ENCODE measurements at regions not wholly inside any gene's neighbourhood (a gene's known extent, or its start where the extent isn't known, plus 50 kb on each side); places are given as distances from the start of the nearest gene placed in this dataset.

- DNase-seq (ENCODE audit: low read depth) = no peak
These were observed 188.3 kb downstream of the GADD45G start for GRCh38 chr9:89793124-89793495.

- DNase-seq (ENCODE audit: low read depth) = no peak
These were observed 188.7 kb downstream of the GADD45G start for GRCh38 chr9:89793551-89793950.

- no peak for DNase-seq (ENCODE audit: low read depth)
These were observed 190.1 kb downstream of the GADD45G start for GRCh38 chr9:89794918-89795317.

- no peak for DNase-seq (ENCODE audit: low read depth)
These were observed 190.9 kb downstream of the GADD45G start for GRCh38 chr9:89795538-89796195.

- DNase-seq (ENCODE audit: low read depth) = no peak
These were observed 191.8 kb downstream of the GADD45G start for GRCh38 chr9:89796606-89797005.

DNA sequence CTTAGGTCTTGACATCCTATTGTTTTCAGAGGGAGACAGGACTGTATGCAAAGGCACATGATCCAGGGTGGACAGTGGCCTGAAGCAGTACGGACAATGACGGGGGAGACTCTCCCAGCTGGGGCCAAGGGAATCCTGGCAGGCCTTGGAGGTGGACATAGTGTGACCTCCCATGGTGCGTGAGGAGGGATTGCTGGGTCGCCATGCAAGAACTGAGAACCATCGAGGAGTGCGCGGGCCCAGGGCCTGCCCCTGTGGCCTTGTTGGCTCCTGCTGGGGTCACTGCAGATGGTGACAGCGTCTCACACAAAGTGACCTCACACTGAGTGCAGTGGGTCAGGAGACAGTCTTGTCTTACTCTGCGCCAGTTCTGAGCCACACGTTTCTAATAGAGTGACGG, 192.4 kb downstream of the GADD45G start:
- DNase-seq (ENCODE audit: low read depth) = no peak

GRCh38 chr9:89797937-89798455, 193.2 kb downstream of the GADD45G start:
- DNase-seq (ENCODE audit: low read depth) = no peak

DNA sequence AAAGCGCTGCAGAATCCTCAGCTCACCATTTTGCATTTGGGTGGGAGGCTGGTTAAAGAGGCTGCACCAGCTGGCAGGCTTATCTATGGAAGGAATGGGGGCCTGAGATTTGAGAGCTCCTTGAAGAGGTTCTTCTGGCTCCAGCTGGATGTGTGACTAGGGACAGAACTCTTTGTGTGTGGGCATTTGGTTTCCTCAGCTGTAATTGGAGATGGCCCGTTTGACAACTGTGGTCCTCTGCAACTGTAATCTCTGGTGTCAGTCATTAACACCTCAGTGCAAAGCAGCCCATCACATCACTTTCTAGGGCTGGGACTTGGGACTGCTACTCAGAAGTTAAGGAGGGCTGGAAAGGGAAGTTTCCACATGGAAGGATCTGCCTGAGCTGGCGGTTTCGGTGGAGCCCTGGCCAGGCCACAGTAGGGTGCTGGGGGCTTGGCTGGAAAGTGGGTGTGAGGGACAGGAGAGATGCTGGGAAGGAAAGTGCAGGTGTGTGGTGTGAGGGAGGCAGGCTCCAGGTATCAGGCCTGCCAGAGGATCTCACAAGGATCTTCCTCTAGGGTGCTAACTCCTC, 193.8 kb downstream of the GADD45G start:
- DNase-seq (ENCODE audit: low read depth) = no peak

- no peak for DNase-seq (ENCODE audit: low read depth)
These were observed 194.4 kb downstream of the GADD45G start for GRCh38 chr9:89799221-89799620.

DNA sequence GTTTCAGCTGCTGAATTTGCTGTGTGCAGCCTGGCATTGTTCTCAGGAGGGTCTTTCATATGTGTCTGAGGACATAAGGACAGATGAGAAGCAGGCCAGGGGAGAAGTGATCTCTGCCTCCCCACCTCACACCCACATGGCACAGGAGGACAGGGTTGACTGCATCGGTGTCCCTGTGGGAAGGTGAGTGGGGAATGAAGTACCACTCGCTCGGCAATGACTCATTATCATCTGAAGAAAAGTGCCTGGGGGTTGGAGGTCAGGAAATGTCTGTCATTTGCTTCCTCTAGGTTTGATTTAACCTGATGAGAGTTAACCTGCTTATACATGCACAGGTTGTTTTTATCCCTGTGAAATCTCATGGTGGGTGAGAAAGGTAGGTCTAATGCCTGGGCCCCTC, 195.0 kb downstream of the GADD45G start:
- no peak for DNase-seq (ENCODE audit: low read depth)

GRCh38 chr9:89801341-89801740, 196.5 kb downstream of the GADD45G start:
- DNase-seq (ENCODE audit: low read depth) = no peak

GRCh38 chr9:89801742-89802670, 197.2 kb downstream of the GADD45G start:
- DNase-seq (ENCODE audit: low read depth) = no peak

DNA sequence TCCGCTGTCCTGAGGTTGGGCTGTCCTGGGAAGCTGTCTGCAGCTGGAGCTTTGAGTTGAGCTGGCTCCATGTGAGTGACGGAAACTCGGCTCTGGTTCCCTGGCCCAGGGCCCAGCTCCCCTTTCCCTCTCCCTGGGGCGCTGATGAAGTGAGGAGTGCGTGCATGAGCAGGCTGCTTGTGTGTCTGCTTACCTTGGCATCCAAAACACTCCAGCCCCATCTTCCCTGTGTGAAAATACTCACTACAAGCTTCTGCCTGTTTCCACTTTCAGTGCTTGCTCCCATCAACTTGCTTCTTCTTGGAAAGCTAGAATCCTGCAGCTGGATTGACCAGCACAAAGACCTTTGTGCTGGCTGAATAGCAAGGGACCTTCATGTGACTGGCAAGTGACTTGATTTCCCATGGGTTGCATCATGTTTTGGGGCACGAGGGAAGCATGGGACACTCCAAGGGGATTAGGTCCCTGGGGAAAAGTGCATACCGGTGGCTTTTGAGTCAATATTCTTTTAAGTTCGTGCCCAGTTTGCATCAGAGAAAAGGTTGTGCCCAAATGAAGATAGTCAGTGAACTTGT, 198.1 kb downstream of the GADD45G start:
- DNase-seq (ENCODE audit: low read depth) = no peak

- DNase-seq (ENCODE audit: low read depth) = no peak
These were observed 198.6 kb downstream of the GADD45G start for GRCh38 chr9:89803403-89803802.

DNA sequence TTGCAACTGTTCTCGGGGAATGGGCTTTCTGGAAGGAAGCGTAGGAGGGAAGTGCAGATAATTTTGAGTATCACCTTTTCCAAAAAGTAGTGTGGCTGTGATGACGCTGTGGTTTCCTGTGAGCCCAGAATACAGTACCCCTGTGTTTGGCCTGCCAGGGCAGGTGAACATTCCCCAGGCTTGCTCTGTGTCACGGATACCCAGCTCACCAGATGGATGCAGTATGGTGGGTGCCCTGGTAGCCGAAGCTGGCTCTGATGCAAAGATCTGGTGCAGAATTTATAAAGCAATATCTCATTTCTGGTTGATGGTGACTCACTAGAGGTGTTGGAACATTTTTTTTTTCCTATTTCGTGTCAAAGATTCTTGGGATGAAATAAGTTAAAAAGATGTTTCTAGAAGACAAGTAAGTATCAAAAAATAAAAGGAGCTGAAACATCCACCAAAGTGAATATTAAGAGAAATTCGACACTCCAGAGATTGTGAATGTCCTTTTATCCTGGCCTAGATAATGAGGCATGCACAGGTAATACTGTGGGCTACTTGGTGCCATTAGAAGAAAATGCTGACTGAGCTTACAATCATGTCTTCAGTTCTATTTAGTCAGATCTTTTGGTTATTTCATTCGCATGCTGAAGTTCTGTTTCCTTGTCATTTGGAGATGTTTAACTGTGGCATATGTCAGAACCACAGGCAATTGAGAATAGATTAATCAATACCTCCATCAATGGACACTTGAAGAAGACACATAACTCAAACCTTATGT, 200.1 kb downstream of the GADD45G start:
- no peak for DNase-seq (ENCODE audit: low read depth)

DNA sequence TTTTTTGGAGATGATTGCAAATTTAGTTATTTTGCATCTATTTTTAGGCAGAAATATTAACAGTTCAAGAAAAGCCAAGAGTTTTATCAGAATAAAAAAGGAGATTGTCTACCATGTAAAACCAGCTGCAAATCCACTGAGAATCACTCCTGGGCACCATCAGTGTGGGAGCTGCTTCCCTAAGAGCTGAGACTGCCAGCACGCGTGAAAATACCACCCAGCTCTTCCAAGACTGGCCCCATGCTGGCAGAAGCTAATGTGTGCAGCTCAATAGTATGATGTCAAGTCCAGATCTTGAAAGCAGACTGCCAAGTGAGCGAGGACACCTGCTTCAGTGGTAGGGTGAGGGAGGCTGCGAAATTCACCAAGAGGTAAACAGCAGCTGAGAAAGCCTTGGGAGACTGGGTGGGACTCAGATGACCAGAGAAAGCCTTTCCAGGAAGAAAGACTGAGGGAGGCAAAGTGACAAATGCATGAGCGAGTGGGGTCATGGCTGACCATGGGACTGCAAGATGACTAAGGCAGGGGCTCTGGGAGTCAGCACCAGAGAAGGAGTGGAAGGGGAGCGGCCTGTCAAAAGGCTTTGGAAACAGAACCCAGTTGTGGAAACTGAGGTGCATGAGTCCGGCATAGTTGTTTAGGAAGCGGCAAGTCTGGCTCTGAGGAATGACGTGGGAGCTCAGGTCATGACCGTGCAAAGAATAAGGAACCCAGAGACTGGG, 200.9 kb downstream of the GADD45G start:
- DNase-seq (ENCODE audit: low read depth) = no peak

- peak; percentile 25 for DNase-seq (ENCODE audit: low read depth)
These were observed 201.7 kb downstream of the GADD45G start for GRCh38 chr9:89806371-89807100.

- no peak for DNase-seq (ENCODE audit: low read depth)
These were observed 202.2 kb downstream of the GADD45G start for GRCh38 chr9:89807101-89807395.

DNA sequence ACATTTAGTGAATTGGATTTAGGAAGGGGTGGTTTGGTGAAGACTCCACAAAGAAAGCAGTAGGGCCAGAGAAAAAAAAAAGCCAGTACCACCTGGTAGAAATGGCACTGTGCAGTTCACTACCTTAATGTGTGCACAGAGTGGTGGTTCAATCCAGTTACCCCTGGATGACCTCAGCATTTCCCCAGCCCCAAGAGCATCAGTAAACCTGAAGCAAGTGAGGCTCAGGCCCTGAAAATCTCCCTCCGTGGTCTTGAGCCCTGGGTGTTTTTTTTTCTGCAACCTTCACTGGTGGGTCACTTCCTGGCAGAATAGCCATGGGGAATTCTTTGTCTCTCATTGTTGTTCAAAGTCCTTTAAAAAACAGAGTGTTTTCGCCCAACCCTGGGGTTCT, 202.9 kb downstream of the GADD45G start:
- no peak for DNase-seq (ENCODE audit: low read depth)

DNA sequence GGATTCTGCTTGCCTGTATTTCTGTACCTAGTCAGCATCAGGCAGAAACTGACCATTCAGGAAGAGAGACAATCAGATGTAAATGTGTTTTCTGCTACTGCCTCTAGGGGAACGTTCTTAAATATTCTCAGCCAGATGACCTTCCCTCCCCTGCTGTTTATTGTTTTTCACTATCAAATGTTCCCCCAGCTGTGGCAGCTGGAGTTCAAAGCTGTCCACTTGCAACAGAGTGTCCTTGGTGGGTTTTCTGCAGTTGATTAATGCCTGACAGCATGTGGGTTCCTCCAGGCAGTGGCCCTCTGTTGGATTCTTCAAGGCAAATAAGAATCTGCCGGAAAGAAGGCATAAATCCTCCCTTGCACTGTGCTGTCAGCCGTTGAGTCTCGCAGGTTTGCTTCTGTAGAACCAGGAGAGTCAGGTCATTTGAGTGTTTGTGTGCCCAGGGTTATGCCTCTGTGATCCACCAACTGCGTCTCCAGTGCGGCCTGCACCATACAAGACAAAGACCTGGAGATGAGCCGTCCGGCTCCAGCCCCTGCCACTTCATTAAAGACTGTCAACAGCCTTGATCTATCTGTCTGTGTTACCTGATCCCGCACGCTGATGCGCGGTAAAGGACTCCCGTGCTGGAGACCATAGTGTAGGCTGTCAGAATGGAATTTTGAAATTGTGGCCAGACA, 203.4 kb downstream of the GADD45G start:
- no peak for DNase-seq (ENCODE audit: low read depth)
